AG08395 (cell line): ENCODE measurements at regions not wholly inside any gene's neighbourhood (a gene's known extent, or its start where the extent isn't known, plus 50 kb on each side); places are given as distances from the start of the nearest gene placed in this dataset.

Experiments
- DNase-seq: peaks from one replicate; pipeline ENCODE4 v3.0.0; 2012; ENCODE audit warnings: mixed read lengths, low spot score

DNA sequence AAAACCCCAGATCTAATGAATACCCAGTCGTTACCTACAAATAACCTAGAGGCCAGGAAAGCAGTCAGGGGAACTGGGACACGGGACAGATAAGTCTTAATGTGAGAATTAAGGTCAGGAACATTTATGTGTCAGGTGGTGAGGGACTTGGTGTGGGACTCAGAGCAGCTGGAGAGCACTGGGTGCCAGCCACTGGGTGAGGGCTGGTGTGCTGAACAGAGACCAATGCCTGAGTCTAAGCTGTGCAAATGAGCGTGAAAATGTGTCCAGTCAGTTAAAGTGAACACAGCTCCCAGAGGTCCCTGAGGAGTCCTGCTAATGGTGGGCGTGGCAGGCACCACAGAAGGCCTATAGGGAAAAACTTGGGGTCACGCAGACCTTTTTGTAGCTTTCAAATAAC, 225.9 kb downstream of the C1D start:
- DNase-seq = no peak

DNA sequence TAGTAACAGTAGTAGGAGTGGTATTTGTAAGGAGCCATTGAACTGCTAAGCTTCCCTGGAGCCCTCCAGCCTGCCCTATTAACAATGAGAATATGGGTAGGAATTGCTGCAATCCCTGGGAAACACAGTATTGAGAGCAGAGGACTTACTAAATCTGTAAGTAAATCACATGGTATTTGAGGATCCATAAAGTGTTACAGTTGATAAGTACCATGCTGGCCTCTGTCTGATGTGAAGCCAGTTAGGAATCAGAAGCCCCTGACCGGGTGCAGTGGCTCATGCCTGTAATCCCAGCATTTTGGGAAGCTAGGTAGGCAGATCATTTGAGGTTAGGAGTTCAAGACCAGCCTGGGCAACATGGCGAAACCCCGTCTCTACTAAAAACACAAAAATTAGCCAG, 224.6 kb downstream of the C1D start:
- no peak for DNase-seq

DNA sequence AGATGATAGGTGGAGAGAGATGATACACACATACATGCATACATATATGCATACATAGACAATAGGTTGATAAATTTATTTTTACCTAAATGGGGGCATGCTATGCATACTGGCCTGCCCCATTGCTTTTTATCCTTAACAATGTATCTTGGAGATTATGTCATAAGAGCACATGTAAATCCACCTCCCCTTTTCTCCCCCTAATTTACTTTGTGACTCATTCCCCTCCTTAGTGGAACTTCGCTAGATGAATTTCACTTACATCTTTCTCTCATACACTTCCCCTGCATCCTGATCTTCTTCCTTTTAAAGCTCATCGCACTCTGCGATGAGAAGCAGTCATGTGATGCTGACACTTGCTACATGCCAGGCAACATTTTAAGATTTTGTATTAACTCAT, 223.6 kb downstream of the C1D start:
- no peak for DNase-seq

- DNase-seq = no peak
These were observed 223.1 kb downstream of the C1D start for GRCh38 chr2:67839668-67840067.

GRCh38 chr2:67840460-67841068, 222.2 kb downstream of the C1D start:
- peak; percentile 72 for DNase-seq

- no peak for DNase-seq
These were observed 221.1 kb downstream of the C1D start for GRCh38 chr2:67841711-67842110.

DNA sequence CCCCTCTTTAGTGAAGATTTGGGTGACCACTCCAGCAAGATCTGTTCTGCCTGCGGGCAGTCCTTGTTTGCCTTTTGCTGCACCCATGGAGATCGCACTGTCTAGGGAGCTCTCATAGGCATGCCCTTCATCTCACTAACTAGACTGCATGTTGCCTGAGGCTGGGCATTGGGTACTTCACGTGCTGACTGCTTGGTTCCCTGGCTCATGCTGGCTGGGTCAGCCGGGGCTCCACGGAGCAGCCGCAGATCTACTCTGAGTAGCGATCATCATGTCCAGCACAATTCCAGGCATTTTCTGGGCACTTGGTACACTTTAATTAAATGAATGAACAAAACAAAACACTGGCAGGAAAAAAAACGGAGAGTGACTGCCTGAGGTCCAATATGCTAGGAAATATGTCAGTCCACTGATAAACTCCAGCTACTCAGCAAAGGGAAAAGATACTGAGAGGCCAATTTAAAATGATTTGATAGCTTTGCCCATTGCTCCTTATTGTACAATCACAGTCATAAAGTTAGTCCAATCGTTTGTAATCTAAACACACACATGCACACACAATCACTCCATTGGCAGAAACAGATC, 220.3 kb downstream of the C1D start:
- DNase-seq = no peak

DNA sequence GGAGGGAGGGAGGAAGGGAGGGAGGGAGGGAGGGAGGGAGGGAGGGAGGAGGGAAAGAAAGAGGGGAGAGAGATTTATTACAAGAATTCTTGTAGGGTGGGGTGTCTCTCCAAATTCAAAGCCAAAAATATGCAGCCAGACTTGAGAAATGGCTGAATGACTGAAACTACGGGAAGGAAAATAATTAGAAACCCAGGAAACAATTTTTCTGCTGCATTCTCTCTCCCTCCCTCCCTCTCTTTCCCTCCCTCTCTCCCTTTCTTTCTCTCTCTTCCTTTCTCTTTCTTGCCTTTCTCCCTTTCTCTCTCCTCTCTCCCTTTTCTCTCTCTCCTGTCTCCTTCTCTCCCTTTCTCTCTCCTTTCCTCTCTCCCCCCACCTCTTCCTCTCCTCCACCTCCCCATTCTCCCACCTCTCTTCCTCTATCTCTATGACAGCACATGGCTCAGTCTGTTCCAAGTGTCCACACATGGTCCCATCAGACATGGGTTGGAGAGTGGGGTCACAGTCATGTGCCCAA, 218.7 kb downstream of the C1D start:
- DNase-seq = no peak

DNA sequence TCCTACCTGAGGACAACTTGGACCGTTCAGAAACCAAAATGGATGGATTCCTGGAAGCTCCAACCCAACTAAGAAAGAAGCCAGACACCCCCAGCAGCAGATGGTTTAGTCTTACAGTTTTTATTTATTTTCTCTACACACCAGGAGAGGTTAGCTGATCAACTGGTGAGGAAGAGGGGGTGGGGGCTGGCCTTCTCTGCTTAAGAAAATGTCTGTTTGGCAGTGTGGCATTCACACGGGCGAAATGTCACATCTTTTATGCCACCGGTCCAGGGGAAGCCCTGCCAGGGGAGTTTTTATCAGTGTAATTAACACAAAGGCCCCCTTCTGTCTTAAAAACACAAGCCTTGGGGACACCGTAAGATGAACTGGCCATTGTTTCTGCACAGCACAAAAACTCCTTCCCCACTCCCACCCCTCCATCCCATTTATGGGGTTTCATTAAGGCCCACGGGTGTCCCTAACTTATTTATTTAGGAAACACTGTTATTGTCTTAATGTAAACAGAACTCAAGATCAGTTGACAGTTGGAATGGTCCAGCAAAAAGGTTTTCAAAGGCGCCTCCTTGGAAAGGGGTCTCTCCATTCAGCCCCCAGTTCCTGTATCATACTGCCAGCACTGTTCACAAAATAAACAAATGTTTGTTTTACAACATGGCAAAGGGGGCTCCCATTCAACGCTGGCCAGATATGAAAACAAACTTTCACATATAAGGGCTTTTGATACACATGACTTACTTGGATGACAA, 217.0 kb downstream of the C1D start:
- no peak for DNase-seq

- DNase-seq = peak; percentile 77
These were observed 216.3 kb downstream of the C1D start for GRCh38 chr2:67846370-67847070.

DNA sequence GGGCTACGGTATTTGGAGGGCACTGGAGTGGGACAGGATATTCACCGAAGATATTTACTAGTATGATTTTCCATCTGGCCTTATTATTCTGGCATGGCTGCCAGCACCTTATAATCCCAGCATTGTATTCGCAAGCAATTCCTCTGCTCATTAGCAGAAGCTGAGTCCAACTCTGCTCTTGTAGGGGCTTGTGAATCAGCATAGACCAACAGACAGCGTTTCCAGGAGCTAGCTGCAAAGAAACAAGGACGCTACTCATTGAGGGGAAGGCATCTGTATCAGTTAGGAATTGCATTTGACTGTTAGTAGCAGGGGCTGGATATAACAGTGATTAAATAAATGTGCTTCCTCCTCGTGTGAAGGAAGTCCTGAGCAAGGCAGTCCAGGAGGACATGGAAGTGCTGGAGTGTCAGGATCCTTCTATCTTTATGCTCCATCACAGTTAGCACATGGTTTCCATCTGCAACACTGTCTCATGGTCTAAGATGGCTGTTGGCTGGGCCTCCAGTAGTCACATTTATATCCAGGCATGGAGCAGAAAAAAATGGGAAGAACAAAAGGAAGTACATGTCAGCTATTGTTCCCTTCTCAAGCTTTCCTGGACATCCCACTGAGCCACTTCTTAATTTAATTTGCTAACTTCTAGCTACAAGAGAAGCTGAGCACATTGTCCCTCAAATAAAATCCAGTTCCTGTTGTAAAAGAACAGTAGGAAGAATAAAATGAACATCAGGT, 214.1 kb downstream of the C1D start:
- DNase-seq = no peak

DNA sequence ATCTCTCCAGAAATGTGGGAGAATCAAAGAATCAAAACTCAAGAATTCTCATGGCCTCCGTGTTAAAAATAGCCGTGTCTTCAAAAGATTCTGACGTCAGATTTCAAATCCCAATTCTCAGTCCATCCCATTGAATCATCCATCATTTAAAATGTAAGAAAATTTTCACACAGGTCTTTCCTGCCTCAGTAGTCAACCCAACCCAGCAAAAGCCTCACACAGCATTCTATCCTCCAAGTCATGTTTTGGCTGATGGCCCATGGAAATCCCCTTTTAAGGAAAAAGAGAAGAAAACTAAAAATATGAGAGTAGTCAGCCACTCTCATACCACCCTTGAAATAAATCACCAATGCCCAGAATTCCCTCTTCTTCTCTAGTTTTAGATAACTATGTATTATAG, 211.8 kb downstream of the C1D start:
- no peak for DNase-seq

DNA sequence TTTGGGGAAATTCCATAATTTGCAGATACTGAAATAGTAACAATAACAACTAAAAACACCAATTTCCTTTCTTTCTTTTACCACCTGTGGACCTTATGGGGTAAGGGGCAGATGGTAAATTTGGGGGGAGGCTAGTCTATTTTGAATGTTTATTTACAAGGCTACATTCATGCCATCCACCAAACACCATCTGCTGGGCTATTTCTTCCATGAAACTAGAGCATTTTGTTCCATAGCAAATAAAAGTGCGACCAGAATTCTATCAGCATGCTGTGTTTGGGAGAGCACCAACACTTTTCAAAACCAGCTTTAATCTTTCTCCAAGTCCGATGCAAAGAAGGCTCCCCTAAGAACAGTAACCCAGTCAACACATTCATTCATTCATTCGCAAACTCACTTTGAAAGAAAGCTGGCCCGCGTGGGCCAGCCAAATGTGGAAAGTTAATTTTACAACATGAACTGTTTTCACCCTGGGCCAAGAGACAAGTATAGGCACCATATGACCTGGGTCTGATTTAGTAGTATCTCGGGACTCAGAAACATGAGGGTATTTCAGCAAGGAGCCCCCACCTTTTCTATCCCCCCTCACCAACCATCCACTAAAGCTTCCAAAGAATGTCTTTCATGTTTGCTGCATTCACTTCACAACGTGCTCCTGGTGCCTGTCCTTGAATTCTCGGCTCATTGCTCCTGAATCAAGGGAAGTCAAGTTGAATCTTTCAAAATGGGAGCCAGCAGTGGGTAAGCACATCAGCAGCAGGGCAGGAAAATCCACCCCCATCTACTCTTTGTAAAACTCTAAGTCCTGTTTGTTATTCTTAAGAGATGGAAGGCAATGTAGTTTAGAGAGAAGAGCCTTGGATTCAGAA, 210.6 kb downstream of the C1D start:
- no peak for DNase-seq

- no peak for DNase-seq
These were observed 208.6 kb downstream of the C1D start for GRCh38 chr2:67854103-67854743.

- DNase-seq = no peak
These were observed 208.0 kb downstream of the C1D start for GRCh38 chr2:67854798-67855197.

- no peak for DNase-seq
These were observed 205.9 kb downstream of the C1D start for GRCh38 chr2:67856866-67857265.

DNA sequence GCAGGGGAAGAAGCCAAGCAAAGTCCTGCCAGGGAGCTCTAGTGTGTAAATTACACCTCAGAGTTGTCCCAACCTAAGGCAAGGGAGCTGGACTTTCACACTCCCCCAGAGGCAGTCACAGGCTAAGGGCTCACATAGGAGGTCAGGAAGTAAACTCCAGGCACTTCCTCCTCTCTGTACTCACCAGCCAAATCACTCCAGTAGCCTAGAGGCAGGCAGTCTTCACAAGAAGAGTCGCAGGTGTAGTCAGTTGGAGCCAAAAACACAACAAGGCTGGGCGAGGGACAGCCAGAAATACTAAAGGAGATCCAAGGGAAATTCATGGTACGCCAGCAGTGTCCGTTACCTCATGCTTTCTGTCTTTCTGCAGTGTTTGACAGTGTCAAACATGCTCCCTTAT, 205.0 kb downstream of the C1D start:
- DNase-seq = no peak

- no peak for DNase-seq
These were observed 203.9 kb downstream of the C1D start for GRCh38 chr2:67858886-67859285.

DNA sequence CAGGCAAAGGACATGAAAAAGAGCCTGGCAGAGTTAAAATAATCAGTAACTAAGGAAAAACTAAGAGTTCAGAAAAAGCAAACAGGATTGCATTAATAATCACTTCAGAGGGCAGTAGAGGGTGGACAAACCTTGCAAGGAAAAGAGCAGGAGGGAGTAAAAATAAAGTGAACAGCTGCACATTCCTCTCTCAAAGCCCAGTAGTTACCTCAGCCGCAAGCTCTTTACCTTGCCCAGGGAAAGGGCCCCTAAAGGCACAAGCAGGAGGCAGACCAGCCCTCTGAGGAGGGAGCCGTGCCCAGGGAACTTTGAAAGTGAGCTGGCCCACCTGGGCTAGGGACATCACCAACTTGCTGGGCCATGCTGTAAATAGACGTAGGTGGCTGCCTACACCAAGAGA, 196.9 kb downstream of the C1D start:
- no peak for DNase-seq

GRCh38 chr2:67867735-67868134, 195.1 kb downstream of the C1D start:
- DNase-seq = no peak
